ENCODE measurements at regions not wholly inside any gene's neighbourhood (a gene's known extent, or its start where the extent isn't known, plus 50 kb on each side); places are given as distances from the start of the nearest gene placed in this dataset.
A peak's percentile ranks its signal among the peaks of the same experiment; 100 is the strongest.

GRCh38 chr3:8261018-8261417 lies 240.6 kb upstream of the LMCD1 start:
- no peak for DNase-seq

- no peak for DNase-seq
Measured at GRCh38 chr3:8266730-8267131, 234.9 kb upstream of the LMCD1 start.

- DNase-seq = no peak
Measured at GRCh38 chr3:8273479-8273878, 228.1 kb upstream of the LMCD1 start.

GRCh38 chr3:8276056-8276455 lies 225.6 kb upstream of the LMCD1 start:
- no peak for DNase-seq

- DNase-seq = no peak
Measured at GRCh38 chr3:8276506-8276905, 225.1 kb upstream of the LMCD1 start.

GRCh38 chr3:8278448-8278847 lies 223.2 kb upstream of the LMCD1 start:
- no peak for DNase-seq

GRCh38 chr3:8279476-8279875 lies 222.1 kb upstream of the LMCD1 start:
- DNase-seq = no peak

GRCh38 chr3:8279886-8280550 lies 221.6 kb upstream of the LMCD1 start:
- DNase-seq = no peak

- no peak for DNase-seq
Measured at GRCh38 chr3:8282541-8283165, 219.0 kb upstream of the LMCD1 start.

- no peak for DNase-seq
Measured at GRCh38 chr3:8283193-8283592, 218.4 kb upstream of the LMCD1 start.

- no peak for DNase-seq
Measured at GRCh38 chr3:8286086-8286485, 215.5 kb upstream of the LMCD1 start.

GRCh38 chr3:8286749-8287148 lies 214.9 kb upstream of the LMCD1 start:
- DNase-seq = no peak

GRCh38 chr3:8290611-8291010 lies 211.0 kb upstream of the LMCD1 start:
- DNase-seq = no peak

GRCh38 chr3:8296461-8296860 lies 205.2 kb upstream of the LMCD1 start:
- DNase-seq = no peak

GRCh38 chr3:8298021-8298954 lies 203.3 kb upstream of the LMCD1 start:
- DNase-seq = no peak

GRCh38 chr3:8301977-8302735 lies 199.5 kb upstream of the LMCD1 start:
- peak; percentile 2 for DNase-seq

- no peak for DNase-seq
Measured at GRCh38 chr3:8303466-8303865, 198.2 kb upstream of the LMCD1 start.

GRCh38 chr3:8305371-8305770 lies 196.3 kb upstream of the LMCD1 start:
- no peak for DNase-seq

- no peak for DNase-seq
Measured at GRCh38 chr3:8307545-8308110, 194.0 kb upstream of the LMCD1 start.

- DNase-seq = no peak
Measured at GRCh38 chr3:8311321-8311720, 190.3 kb upstream of the LMCD1 start.

- no peak for DNase-seq
Measured at GRCh38 chr3:8312685-8313084, 188.9 kb upstream of the LMCD1 start.

GRCh38 chr3:8313560-8314267 lies 187.9 kb upstream of the LMCD1 start:
- DNase-seq = no peak
